Upper lobe of right lung (tissue), 1 donor: ENCODE measurements at regions not wholly inside any gene's neighbourhood (a gene's known extent, or its start where the extent isn't known, plus 50 kb on each side); places are given as distances from the start of the nearest gene placed in this dataset.

Source experiments
- ATAC-seq: fragments of 200-7000 bp; cut with Tn5 transposase; one replicate; pipeline ENCODE4 v1.9.1; 2020; ENCODE audit warnings: mild to moderate bottlenecking, moderate library complexity
- DNase-seq: peaks from one replicate; pipeline ENCODE4 v3.0.0-alpha.2; 2020
- H3K27ac ChIP-seq: fragments of 200-600 bp; one replicate; pipeline ENCODE4 v1.8.0; 2022
- H3K27me3 ChIP-seq: fragments of 200-600 bp; one replicate; pipeline ENCODE4 v1.8.0; 2022; ENCODE audit warnings: mild to moderate bottlenecking
- H3K36me3 ChIP-seq: fragments of 200-600 bp; one replicate; pipeline ENCODE4 v1.8.0; 2022
- H3K4me1 ChIP-seq: fragments of 200-600 bp; one replicate; pipeline ENCODE4 v1.8.0; 2022
- H3K4me3 ChIP-seq: fragments of 200-600 bp; one replicate; pipeline ENCODE4 v1.8.0; 2022; ENCODE audit warnings: mild to moderate bottlenecking
- H3K9me3 ChIP-seq: fragments of 200-600 bp; one replicate; pipeline ENCODE4 v1.8.0; 2022
- intact Hi-C: fragments of 100-400 bp; cut with DNase I; formaldehyde crosslinking; loops from one replicate; pipeline ENCODE4 v1.11.0; 2022
- TF ChIP-seq, protein P1 (sequence below): fragments of 200-600 bp; IDR thresholded peaks from one replicate; pipeline ENCODE4 v1.8.0; 2022; ENCODE audit warnings: antibody characterized with exemption
- donor health status: DM: no; HTN: yes; CAD: no; lungs with severe emphysema.

DNA sequence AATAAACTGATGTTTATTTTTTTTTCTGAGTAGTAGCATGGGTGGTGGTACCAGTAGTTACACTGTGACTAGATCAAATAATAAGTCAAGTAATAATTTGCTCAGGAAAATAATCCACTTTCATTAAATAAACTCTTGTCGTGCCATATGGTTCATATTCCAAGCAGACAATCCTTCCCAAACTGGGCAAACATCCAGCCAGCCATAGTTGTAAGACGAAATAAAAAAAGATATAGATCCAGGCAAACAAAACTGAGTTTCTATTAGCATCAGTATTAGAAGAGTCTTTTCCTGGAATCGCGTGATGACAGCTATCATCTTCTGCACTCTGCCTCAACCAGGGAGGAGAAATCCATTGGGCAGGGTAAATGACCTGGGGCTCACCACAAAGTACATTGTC lies 508.4 kb upstream of the GOT2 start:
- no peak overlapping the region for H3K4me3 ChIP-seq
- H3K27me3 ChIP-seq = no peaks in the 10 kb centered on the region
- no peak overlapping the region for H3K27ac ChIP-seq
- no peaks in the 10 kb centered on the region for H3K4me1 ChIP-seq
- H3K36me3 ChIP-seq = no peaks in the 10 kb centered on the region
- no peak for ATAC-seq
- no peaks in the 10 kb centered on the region for H3K9me3 ChIP-seq
- TF ChIP-seq, protein P1, sequence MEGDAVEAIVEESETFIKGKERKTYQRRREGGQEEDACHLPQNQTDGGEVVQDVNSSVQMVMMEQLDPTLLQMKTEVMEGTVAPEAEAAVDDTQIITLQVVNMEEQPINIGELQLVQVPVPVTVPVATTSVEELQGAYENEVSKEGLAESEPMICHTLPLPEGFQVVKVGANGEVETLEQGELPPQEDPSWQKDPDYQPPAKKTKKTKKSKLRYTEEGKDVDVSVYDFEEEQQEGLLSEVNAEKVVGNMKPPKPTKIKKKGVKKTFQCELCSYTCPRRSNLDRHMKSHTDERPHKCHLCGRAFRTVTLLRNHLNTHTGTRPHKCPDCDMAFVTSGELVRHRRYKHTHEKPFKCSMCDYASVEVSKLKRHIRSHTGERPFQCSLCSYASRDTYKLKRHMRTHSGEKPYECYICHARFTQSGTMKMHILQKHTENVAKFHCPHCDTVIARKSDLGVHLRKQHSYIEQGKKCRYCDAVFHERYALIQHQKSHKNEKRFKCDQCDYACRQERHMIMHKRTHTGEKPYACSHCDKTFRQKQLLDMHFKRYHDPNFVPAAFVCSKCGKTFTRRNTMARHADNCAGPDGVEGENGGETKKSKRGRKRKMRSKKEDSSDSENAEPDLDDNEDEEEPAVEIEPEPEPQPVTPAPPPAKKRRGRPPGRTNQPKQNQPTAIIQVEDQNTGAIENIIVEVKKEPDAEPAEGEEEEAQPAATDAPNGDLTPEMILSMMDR = no peak
- no peak for DNase-seq
- intact Hi-C loops = no loop called here

DNA sequence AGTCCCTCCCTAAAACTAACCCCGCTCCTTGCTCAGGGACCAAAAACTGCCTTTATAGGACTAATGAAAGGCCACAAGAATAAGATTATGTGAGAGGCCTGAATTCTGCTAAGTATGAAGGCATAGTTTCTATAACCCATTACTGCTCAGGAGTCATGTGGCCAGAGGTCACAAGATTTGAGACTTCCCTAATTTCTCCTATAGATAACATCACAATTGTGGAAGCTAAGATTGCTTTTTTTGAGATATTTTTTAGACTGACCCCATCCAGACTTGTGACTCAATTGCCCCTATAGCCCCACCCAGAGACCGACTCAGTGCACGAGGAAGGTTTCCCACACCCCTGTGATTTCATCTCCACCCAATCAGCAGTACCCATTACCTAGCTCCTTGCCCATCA lies 504.1 kb upstream of the GOT2 start:
- Histone ChIP-seq H3K9me3 (no peaks in the 10 kb centered on the region), H3K27ac (no peak overlapping the region), H3K4me3 (no peak overlapping the region), H3K4me1 (no peaks in the 10 kb centered on the region), H3K27me3 (no peaks in the 10 kb centered on the region), H3K36me3 (no peaks in the 10 kb centered on the region)
- intact Hi-C loops = no loop called here
- TF ChIP-seq, protein P1 = no peak
- no peak for DNase-seq
- ATAC-seq = no peak

DNA sequence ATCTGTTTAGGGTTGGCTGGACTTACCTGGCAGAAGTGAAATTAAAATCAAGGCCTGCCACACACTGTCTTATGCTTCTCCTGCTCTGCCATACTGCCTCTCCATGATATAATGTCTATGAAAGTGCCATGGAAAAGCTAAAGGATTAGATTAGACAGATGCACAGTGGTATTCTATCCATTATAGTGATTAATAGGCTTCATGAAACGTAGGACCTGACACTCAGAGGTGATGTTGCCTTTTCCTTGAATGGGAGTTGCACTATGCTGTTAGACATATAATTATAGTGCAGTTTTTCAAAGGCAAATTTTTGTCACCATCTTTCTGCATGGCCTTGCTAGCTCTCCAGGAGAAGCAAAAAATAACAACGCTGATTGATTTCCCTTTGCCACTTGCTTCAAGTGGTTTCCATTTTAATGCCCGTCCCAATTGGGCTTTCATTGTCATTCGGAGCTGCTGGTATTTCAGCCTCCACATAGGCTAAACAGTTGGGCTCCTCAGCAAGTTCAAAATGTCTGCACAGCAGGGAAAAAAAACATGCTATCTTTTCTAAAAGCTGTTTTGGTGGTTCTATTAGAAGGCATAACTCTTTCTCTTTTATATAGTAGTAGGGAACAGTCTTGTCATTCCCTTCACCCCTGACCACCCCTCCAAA lies 502.8 kb upstream of the GOT2 start:
- no peaks in the 10 kb centered on the region for H3K4me1 ChIP-seq
- intact Hi-C loops = no loop called here
- no peak overlapping the region for H3K27ac ChIP-seq
- no peaks in the 10 kb centered on the region for H3K36me3 ChIP-seq
- ATAC-seq = no peak
- no peaks in the 10 kb centered on the region for H3K9me3 ChIP-seq
- TF ChIP-seq, protein P1 = no peak
- no peaks in the 10 kb centered on the region for H3K27me3 ChIP-seq
- no peak overlapping the region for H3K4me3 ChIP-seq
- DNase-seq = no peak

DNA sequence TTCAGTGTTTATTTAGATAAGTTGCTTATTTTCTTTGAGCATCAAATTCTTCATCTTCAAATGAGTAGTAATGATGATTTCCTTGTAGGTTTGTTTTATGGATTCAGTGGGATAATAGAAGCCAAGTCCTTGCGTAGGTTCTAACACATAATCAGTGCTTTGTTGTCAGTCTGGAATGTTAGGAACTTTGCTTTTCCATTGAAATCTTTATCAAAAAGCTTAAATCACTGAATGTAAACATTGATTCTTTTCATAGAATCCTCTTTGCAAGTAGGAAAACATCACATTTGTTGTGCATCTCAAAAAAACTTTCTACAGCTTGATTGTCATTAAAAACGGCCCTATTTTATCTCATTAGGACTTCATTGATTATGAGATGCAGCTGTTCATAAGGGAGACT lies 490.3 kb upstream of the GOT2 start:
- H3K4me1 ChIP-seq = no peaks in the 10 kb centered on the region
- DNase-seq (no peak), ATAC-seq (no peak)
- H3K4me3 ChIP-seq = no peak overlapping the region
- H3K36me3 ChIP-seq = no peaks in the 10 kb centered on the region
- no peaks in the 10 kb centered on the region for H3K9me3 ChIP-seq
- intact Hi-C loops = no loop called here
- H3K27ac ChIP-seq = no peak overlapping the region
- H3K27me3 ChIP-seq = no peaks in the 10 kb centered on the region
- TF ChIP-seq, protein P1 = no peak

DNA sequence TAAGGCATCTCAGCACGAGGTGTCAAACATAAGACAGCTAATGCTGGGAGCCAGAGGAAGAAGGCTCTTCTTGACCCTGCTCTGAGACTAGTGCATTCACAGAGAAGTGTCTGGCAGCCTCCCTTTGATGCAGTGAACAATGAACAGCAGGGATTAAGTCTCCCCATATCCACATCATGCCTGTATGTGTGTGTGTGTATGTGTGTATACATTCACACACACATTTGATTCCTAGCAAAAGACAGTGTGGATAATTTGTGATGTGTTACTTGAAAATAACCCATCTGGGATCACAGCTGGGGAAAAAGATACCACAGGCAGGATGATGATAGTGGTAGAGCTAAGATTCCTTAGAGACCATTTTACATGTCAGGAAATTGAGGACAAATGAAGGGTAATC lies 485.9 kb upstream of the GOT2 start:
- TF ChIP-seq, protein P1 = no peak
- ATAC-seq (no peak), DNase-seq (no peak)
- Histone ChIP-seq H3K27me3 (no peaks in the 10 kb centered on the region), H3K4me1 (no peaks in the 10 kb centered on the region), H3K36me3 (no peaks in the 10 kb centered on the region), H3K4me3 (no peak overlapping the region), H3K27ac (no peak overlapping the region), H3K9me3 (no peaks in the 10 kb centered on the region)
- intact Hi-C loops = no loop called here

DNA sequence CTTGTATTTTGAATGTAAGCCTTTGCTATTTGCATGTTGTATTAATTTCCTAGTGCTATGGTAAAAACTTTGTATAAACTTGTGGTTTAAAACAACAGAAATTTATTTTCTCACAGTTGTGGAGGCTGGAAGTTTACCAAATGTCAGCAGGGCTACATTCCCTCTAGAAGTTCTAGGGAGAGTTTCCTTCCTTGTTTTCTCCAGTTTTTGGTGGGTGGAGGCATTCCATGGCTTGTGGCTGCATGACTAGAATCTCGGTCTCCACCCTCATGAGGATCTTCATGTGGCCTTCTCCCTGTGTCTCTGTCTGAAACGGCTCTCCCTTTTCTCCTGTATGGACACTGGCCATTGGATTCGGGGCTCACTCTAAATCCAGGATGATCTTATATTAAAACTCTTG lies 482.2 kb upstream of the GOT2 start:
- Histone ChIP-seq H3K9me3 (no peaks in the 10 kb centered on the region), H3K27ac (no peak overlapping the region), H3K4me1 (peaks cover 3% of the 10 kb centered on the region), H3K36me3 (no peaks in the 10 kb centered on the region), H3K4me3 (no peak overlapping the region), H3K27me3 (no peaks in the 10 kb centered on the region)
- intact Hi-C loops = no loop called here
- DNase-seq = no peak
- TF ChIP-seq, protein P1 = no peak
- ATAC-seq = no peak
